H1 (cell line): ENCODE measurements at regions not wholly inside any gene's neighbourhood (a gene's known extent, or its start where the extent isn't known, plus 50 kb on each side); places are given as distances from the start of the nearest gene placed in this dataset.
"Not testable (repeated sequence)": the region's sequence is repeated elsewhere in the genome, so short reads cannot be mapped to it uniquely, and the experiment has no call there.

Source experiments
- CTCF ChIA-PET: fragments of 300-600 bp; sonication (Branson Sonifier 250); formaldehyde crosslinking; loops from one replicate; lab custom pipeline; 2021; ENCODE audit not compliant: partially characterized antibody; lab: Charles Lee
- POLR2A ChIA-PET: fragments of 300-600 bp; sonication (Branson Sonifier 250); formaldehyde crosslinking; loops from one replicate; lab custom pipeline; 2021; ENCODE audit warnings: inconsistent platforms; ENCODE audit not compliant: partially characterized antibody; lab: Charles Lee
- DNase-seq, 2 experiments: peaks; one replicate each; pipeline versions ENCODE4 v3.0.0 to v3.0.0-alpha.2; 2010 to 2022; ENCODE audit warnings: low spot score in 2 of 2, low read depth in 1 of 2, mixed read lengths in 1 of 2
- FAIRE-seq: peaks from 2 replicates; lab custom pipeline; 2011; peaks lifted over from hg19 to GRCh38; lab: Jason Lieb, UNC
- H2AFZ ChIP-seq: 2 replicates; pipeline ENCODE4 v1.8.1; 2012; ENCODE audit warnings: low read length, inconsistent platforms
- H2AK5ac ChIP-seq: 2 replicates; pipeline ENCODE4 v1.6.1; 2013; ENCODE audit warnings: low read depth, low read length
- H2BK120ac ChIP-seq: replicated peaks from 2 replicates; pipeline ENCODE3; 2013; ENCODE audit warnings: low read depth, low read length, inconsistent platforms
- H2BK12ac ChIP-seq: 2 replicates; pipeline ENCODE4 v1.6.1; 2013; ENCODE audit warnings: low read depth, low read length
- H2BK15ac ChIP-seq: 2 replicates; pipeline ENCODE4 v1.6.1; 2013; ENCODE audit warnings: low read length
- H2BK20ac ChIP-seq: 2 replicates; pipeline ENCODE4 v1.6.1; 2013; ENCODE audit warnings: low read length
- H2BK5ac ChIP-seq: 2 replicates; pipeline ENCODE4 v1.6.1; 2013; ENCODE audit warnings: low read depth, low read length
- H3K14ac ChIP-seq: 2 replicates; pipeline ENCODE4 v1.6.1; 2013; ENCODE audit warnings: inconsistent platforms; ENCODE audit not compliant: insufficient read length
- H3K18ac ChIP-seq: 2 replicates; pipeline ENCODE4 v1.6.1; 2013; ENCODE audit warnings: low read length; ENCODE audit errors: extremely low read depth
- H3K23ac ChIP-seq: 2 replicates; pipeline ENCODE4 v1.6.1; 2013; ENCODE audit warnings: inconsistent platforms; ENCODE audit not compliant: insufficient read length
- H3K23me2 ChIP-seq: 2 replicates; pipeline ENCODE4 v1.6.1; 2013; ENCODE audit warnings: low read depth, low read length
- H3K27ac ChIP-seq: 2 replicates; pipeline ENCODE4 v1.6.1; 2011; ENCODE audit warnings: low read depth, low read length, inconsistent platforms
- H3K27me3 ChIP-seq, 4 experiments: replicated peaks in 1 of 4; 1 replicate in 1 of 4; 2 replicates in 3 of 4; pipeline versions ENCODE4 v1.6.1 to v1.8.1; 2011 to 2013; ENCODE audit warnings: low read length in 3 of 4, mild to moderate bottlenecking in 3 of 4, inconsistent platforms in 2 of 4, mixed read lengths in 2 of 4, moderate library complexity in 1 of 4; ENCODE audit not compliant: control insufficient read depth in 3 of 4, insufficient read depth in 3 of 4; ENCODE audit errors: extremely low read depth in 1 of 4
- H3K36me3 ChIP-seq, 4 experiments: 2 replicates each; pipeline versions ENCODE4 v1.6.1 to v1.8.1; 2011 to 2013; ENCODE audit warnings: mild to moderate bottlenecking in 4 of 4, low read length in 3 of 4, moderate library complexity in 2 of 4, control low read depth in 1 of 4, inconsistent platforms in 1 of 4; ENCODE audit not compliant: insufficient read depth in 4 of 4, control insufficient read depth in 2 of 4
- H3K4ac ChIP-seq: replicated peaks from 2 replicates; pipeline ENCODE3; 2013; ENCODE audit warnings: low read length, low read depth, mixed read lengths, inconsistent platforms; ENCODE audit not compliant: insufficient read length
- H3K4me1 ChIP-seq, 4 experiments: replicated peaks in 1 of 4; 1 replicate in 1 of 4; 2 replicates in 3 of 4; pipeline versions ENCODE4 v1.6.1 to v1.8.1; 2011 to 2013; ENCODE audit warnings: low read length in 3 of 4, inconsistent platforms in 2 of 4, mixed read lengths in 1 of 4; ENCODE audit not compliant: insufficient read depth in 4 of 4, control insufficient read depth in 3 of 4
- H3K4me2 ChIP-seq, 2 experiments: 2 replicates each; pipeline versions ENCODE4 v1.6.1 to v1.8.1; 2011 to 2013; ENCODE audit warnings: low read depth in 2 of 2, low read length in 2 of 2, control low read depth in 1 of 2, inconsistent platforms in 1 of 2, mild to moderate bottlenecking in 1 of 2; ENCODE audit not compliant: insufficient read depth in 1 of 2
- H3K4me3 ChIP-seq, 4 experiments: fragments of 200-600, 300-600 bp in 1 of 4; sonication (generic), shearing (Covaris generic), sonication (Bioruptor Twin) in 1 of 4; 2 replicates each; pipeline versions ENCODE4 v1.5.1 to v1.8.1; 2011 to 2016; ENCODE audit warnings: low read length in 4 of 4, low read depth in 3 of 4, control low read depth in 2 of 4, inconsistent platforms in 2 of 4, mild to moderate bottlenecking in 2 of 4, mixed read lengths in 1 of 4, moderate library complexity in 1 of 4; ENCODE audit not compliant: insufficient read depth in 2 of 4; ENCODE audit errors: extremely low read depth in 1 of 4
- H3K56ac ChIP-seq: replicated peaks from 2 replicates; pipeline ENCODE3; 2013; ENCODE audit warnings: low read depth, mild to moderate bottlenecking, mixed read lengths, low read length, inconsistent platforms; ENCODE audit not compliant: insufficient read length
- H3K79me1 ChIP-seq: 2 replicates; pipeline ENCODE4 v1.6.1; 2013; ENCODE audit warnings: low read depth, low read length, control low read depth
- H3K79me2 ChIP-seq, 2 experiments: 2 replicates each; pipeline versions ENCODE4 v1.6.1 to v1.8.1; 2012 to 2013; ENCODE audit warnings: low read length in 2 of 2, mild to moderate bottlenecking in 2 of 2, inconsistent platforms in 1 of 2; ENCODE audit not compliant: insufficient read depth in 2 of 2, control insufficient read depth in 1 of 2
- H3K9ac ChIP-seq, 4 experiments: replicated peaks in 1 of 4; 1 replicate in 1 of 4; 2 replicates in 3 of 4; pipeline versions ENCODE4 v1.6.1 to v1.8.1; 2011 to 2013; ENCODE audit warnings: low read depth in 3 of 4, low read length in 3 of 4, control low read depth in 2 of 4, mild to moderate bottlenecking in 2 of 4, moderate library complexity in 2 of 4, inconsistent platforms in 1 of 4; ENCODE audit errors: extremely low read depth in 1 of 4
- H3K9me3 ChIP-seq, 2 experiments: 2 replicates each; pipeline versions ENCODE4 v1.6.1 to v1.8.1; 2012 to 2013; ENCODE audit warnings: mild to moderate bottlenecking in 2 of 2, moderate library complexity in 2 of 2, control low read depth in 1 of 2, inconsistent platforms in 1 of 2, low read depth in 1 of 2, low read length in 1 of 2, mixed read lengths in 1 of 2; ENCODE audit not compliant: insufficient read depth in 2 of 2
- H4K20me1 ChIP-seq, 2 experiments: replicated peaks in 1 of 2; 2 replicates each; pipeline versions ENCODE3 to v1.8.1; 2011 to 2013; ENCODE audit warnings: inconsistent platforms in 2 of 2, low read length in 2 of 2, mild to moderate bottlenecking in 1 of 2; ENCODE audit not compliant: insufficient read depth in 2 of 2, control insufficient read depth in 1 of 2
- H4K5ac ChIP-seq: 2 replicates; pipeline ENCODE4 v1.6.1; 2013; ENCODE audit warnings: low read length, low read depth, mixed read lengths, inconsistent platforms; ENCODE audit not compliant: insufficient read length
- H4K8ac ChIP-seq: 2 replicates; pipeline ENCODE4 v1.8.0; 2013; ENCODE audit warnings: mild to moderate bottlenecking, moderate library complexity, low read length, inconsistent platforms; ENCODE audit not compliant: insufficient read depth; ENCODE audit errors: extremely low read depth
- H4K91ac ChIP-seq: replicated peaks from 2 replicates; pipeline ENCODE3; 2013; ENCODE audit warnings: low read length, mixed read lengths, inconsistent platforms; ENCODE audit not compliant: insufficient read length
- WGBS, 2 experiments: shearing (Covaris generic) in 1 of 2; methylation state at CpG; one replicate each; pipeline versions ENCODE4 v1.1.6 to v1.1.7; 2013 to 2015; ENCODE audit warnings: low lambda C conversion rate in 2 of 2, mixed read lengths in 2 of 2, inconsistent platforms in 1 of 2, low coverage in 1 of 2, missing lambda C conversion rate in 1 of 2; ENCODE audit not compliant: insufficient replicate concordance in 2 of 2, insufficient coverage in 1 of 2, insufficient read length in 1 of 2; ENCODE audit errors: extremely low coverage in 1 of 2, missing lambda C conversion rate in 1 of 2; 5-methylcytosine and 5-hydroxymethylcytosine counted together

GRCh38 chr10:4149460-4149859, 364.5 kb upstream of the KLF6 start:
- H3K23me2 ChIP-seq, H2AFZ ChIP-seq, H3K9me3 ChIP-seq, H3K18ac ChIP-seq, H2AK5ac ChIP-seq, H3K56ac ChIP-seq, H3K4ac ChIP-seq, H3K4me3 ChIP-seq, FAIRE-seq, H2BK5ac ChIP-seq, H2BK12ac ChIP-seq, H3K4me2 ChIP-seq, DNase-seq, H3K27ac ChIP-seq, H4K5ac ChIP-seq, H4K20me1 ChIP-seq, H2BK120ac ChIP-seq, H4K8ac ChIP-seq, H3K27me3 ChIP-seq, H3K14ac ChIP-seq, H3K23ac ChIP-seq, H4K91ac ChIP-seq, H3K36me3 ChIP-seq, H3K79me1 ChIP-seq, H3K4me1 ChIP-seq, H2BK20ac ChIP-seq, POLR2A ChIA-PET, H3K79me2 ChIP-seq, H3K9ac ChIP-seq: not testable (repeated sequence)
- 97% methylated on average over 14 of the region's 14 CpGs; no CpG with 5 or more reads in 1 of the 2 experiments for WGBS, 2 experiments
- H2BK15ac ChIP-seq: 0 out of 2 replicates have a peak overlapping the region, but pooled peaks have one; percentile 29
- CTCF ChIA-PET: interaction anchor here (0.7 to 1.3 kb wide), 2 partner anchors 507 to 910 kb away, joined by 3 to 4 read pairs; no protein-coding TSS in a partner anchor
